KMS-11 (cell line): ENCODE measurements at regions not wholly inside any gene's neighbourhood (a gene's known extent, or its start where the extent isn't known, plus 50 kb on each side); places are given as distances from the start of the nearest gene placed in this dataset.
"Not testable (repeated sequence)": the region's sequence is repeated elsewhere in the genome, so short reads cannot be mapped to it uniquely, and the experiment has no call there.

Source experiments
- H2AFZ ChIP-seq: fragments of 200-600 bp; sonication (generic); 2 replicates; pipeline ENCODE4 v1.6.1; 2016; ENCODE audit warnings: antibody characterized with exemption, mixed run types, low read depth
- H3K27ac ChIP-seq: fragments of 200-600 bp; sonication (generic); 2 replicates; pipeline ENCODE4 v1.6.1; 2016; ENCODE audit warnings: mild to moderate bottlenecking, mixed run types
- H3K27me3 ChIP-seq: fragments of 200-600 bp; sonication (generic); 2 replicates; pipeline ENCODE4 v1.6.1; 2017; ENCODE audit warnings: mild to moderate bottlenecking, low read depth, mixed run types, moderate library complexity; ENCODE audit not compliant: insufficient read depth
- H3K36me3 ChIP-seq: fragments of 200-600 bp; sonication (generic); 2 replicates; pipeline ENCODE4 v1.6.1; 2017; ENCODE audit warnings: mild to moderate bottlenecking, mixed run types; ENCODE audit not compliant: insufficient read depth
- H3K4me1 ChIP-seq: fragments of 200-600 bp; sonication (generic); 2 replicates; pipeline ENCODE4 v1.6.1; 2016; ENCODE audit warnings: mild to moderate bottlenecking, low read depth, mixed run types; ENCODE audit not compliant: poor library complexity, severe bottlenecking
- H3K4me2 ChIP-seq: fragments of 200-600 bp; sonication (generic); 2 replicates; pipeline ENCODE4 v1.7.0; 2016; ENCODE audit warnings: mild to moderate bottlenecking, mixed run types
- H3K4me3 ChIP-seq: fragments of 200-600 bp; sonication (generic); IDR thresholded peaks from 2 replicates; pipeline ENCODE4 v1.6.1; 2017; ENCODE audit warnings: low read depth, low read length, mixed read lengths; ENCODE audit not compliant: insufficient read depth
- H3K79me2 ChIP-seq: fragments of 200-600 bp; sonication (generic); 2 replicates; pipeline ENCODE4 v1.6.1; 2016; ENCODE audit warnings: low read depth, mixed run types; ENCODE audit not compliant: insufficient read depth
- H3K9ac ChIP-seq: fragments of 200-600 bp; sonication (generic); 2 replicates; pipeline ENCODE4 v1.6.1; 2016; ENCODE audit warnings: mild to moderate bottlenecking, mixed run types
- H4K20me1 ChIP-seq: fragments of 200-600 bp; sonication (generic); 2 replicates; pipeline ENCODE4 v1.6.1; 2016; ENCODE audit warnings: mild to moderate bottlenecking, mixed run types; ENCODE audit not compliant: insufficient read depth
- TF ChIP-seq, protein P1 (sequence below): fragments of 200-600 bp; sonication (generic); conservative IDR thresholded peaks from 2 replicates; pipeline ENCODE4 v1.6.1; 2017; ENCODE audit warnings: low read depth, mild to moderate bottlenecking, antibody characterized with exemption, low read length, moderate library complexity, mixed read lengths

DNA sequence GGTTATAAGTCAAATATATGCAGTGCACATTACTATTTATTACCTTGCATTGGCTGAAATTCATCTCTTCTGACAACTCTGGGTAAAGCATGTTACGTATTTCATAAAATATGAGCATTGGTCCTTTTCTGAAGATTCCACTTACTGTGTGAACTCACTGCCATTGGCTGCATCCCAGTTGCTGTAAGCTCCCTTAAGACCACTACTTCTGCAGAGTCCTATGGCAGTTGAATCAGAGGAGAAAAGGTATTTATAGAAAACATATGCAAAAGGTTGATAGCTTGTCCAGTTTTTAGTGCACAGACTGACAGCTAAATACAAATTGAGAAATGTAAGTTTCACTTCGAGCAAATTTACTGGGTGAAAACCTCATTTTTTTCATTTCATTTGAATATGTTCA is 394.6 kb upstream of the ARRDC3 start:
- Histone ChIP-seq H2AFZ (no peak overlapping the region), H3K4me2 (no peak overlapping the region), H3K79me2 (no peaks in the 10 kb centered on the region), H3K4me1 (no peaks in the 10 kb centered on the region), H3K27ac (no peak overlapping the region), H3K36me3 (no peaks in the 10 kb centered on the region), H3K4me3 (no peak overlapping the region), H3K27me3 (no peaks in the 10 kb centered on the region), H4K20me1 (no peaks in the 10 kb centered on the region), H3K9ac (no peak overlapping the region)
- TF ChIP-seq, protein P1, sequence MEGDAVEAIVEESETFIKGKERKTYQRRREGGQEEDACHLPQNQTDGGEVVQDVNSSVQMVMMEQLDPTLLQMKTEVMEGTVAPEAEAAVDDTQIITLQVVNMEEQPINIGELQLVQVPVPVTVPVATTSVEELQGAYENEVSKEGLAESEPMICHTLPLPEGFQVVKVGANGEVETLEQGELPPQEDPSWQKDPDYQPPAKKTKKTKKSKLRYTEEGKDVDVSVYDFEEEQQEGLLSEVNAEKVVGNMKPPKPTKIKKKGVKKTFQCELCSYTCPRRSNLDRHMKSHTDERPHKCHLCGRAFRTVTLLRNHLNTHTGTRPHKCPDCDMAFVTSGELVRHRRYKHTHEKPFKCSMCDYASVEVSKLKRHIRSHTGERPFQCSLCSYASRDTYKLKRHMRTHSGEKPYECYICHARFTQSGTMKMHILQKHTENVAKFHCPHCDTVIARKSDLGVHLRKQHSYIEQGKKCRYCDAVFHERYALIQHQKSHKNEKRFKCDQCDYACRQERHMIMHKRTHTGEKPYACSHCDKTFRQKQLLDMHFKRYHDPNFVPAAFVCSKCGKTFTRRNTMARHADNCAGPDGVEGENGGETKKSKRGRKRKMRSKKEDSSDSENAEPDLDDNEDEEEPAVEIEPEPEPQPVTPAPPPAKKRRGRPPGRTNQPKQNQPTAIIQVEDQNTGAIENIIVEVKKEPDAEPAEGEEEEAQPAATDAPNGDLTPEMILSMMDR: no peak

DNA sequence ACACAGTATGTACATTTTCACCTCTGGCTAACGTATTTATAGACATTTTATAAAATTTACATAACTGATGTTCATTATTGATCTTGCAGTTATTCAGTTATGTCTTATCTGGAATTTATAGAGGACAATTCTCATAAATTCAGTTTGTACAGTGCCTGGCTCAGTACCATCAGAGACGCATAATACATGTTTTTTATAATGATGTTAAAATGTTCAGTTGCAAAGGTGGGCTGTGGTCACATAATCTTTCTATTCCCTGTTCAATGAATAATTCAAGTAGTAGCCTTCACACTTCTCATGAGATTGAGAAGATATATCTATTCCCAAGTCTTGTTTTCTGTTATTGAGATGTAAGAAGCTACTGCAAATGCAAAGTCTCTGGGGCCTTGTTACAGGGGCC is 393.1 kb upstream of the ARRDC3 start:
- TF ChIP-seq, protein P1: no peak
- Histone ChIP-seq H2AFZ (no peak overlapping the region), H3K9ac (no peak overlapping the region), H3K27me3 (no peaks in the 10 kb centered on the region), H3K79me2 (no peaks in the 10 kb centered on the region), H3K27ac (no peak overlapping the region), H4K20me1 (no peaks in the 10 kb centered on the region), H3K4me1 (no peaks in the 10 kb centered on the region), H3K36me3 (no peaks in the 10 kb centered on the region), H3K4me2 (no peak overlapping the region), H3K4me3 (no peak overlapping the region)

DNA sequence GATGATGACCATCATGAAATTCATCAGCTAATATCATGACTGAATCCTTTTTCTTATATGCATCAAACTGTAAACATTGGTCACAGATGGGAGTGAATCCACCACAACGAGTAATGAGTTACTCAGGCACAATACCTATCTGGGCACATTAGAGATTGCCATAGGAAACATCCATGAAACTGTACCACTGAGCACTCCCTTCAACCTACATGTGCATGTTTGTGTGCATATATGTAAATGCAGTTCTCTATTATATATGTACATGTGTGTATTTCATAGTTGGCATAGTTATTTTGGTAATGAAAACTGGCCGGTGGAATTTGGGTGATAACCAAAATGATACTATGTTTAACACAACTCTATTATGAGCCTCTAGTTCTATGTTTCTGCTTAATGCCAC is 387.3 kb upstream of the ARRDC3 start:
- no peak overlapping the region for H3K9ac ChIP-seq
- no peak overlapping the region for H2AFZ ChIP-seq
- H3K27ac ChIP-seq: no peak overlapping the region
- H3K36me3 ChIP-seq: no peaks in the 10 kb centered on the region
- no peak overlapping the region for H3K4me2 ChIP-seq
- no peak overlapping the region for H3K4me3 ChIP-seq
- no peaks in the 10 kb centered on the region for H4K20me1 ChIP-seq
- H3K79me2 ChIP-seq: no peaks in the 10 kb centered on the region
- H3K4me1 ChIP-seq: no peaks in the 10 kb centered on the region
- no peaks in the 10 kb centered on the region for H3K27me3 ChIP-seq
- TF ChIP-seq, protein P1: no peak

DNA sequence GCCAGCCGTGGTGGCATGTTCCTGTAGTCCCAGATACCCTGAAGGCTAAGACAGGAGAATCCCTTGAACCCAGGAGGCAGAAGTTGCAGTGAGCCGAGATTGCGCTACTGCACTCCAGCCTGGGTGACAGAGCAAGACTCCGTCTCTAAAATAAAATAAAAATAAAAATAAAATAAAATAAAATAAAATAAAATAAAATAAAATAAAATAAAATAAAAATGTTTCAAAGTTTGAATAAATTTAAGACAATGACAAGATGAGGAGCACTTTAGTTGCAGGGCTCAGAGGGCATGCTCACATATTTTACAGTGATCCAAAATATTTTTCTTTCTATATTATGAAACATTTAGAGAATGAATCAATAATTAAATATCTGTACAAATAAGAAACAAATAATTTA is 374.3 kb upstream of the ARRDC3 start:
- not testable (repeated sequence) for H3K36me3 ChIP-seq, H3K9ac ChIP-seq, H3K4me3 ChIP-seq, H3K27me3 ChIP-seq, H4K20me1 ChIP-seq, H3K4me2 ChIP-seq, H2AFZ ChIP-seq, H3K27ac ChIP-seq, H3K79me2 ChIP-seq, H3K4me1 ChIP-seq

DNA sequence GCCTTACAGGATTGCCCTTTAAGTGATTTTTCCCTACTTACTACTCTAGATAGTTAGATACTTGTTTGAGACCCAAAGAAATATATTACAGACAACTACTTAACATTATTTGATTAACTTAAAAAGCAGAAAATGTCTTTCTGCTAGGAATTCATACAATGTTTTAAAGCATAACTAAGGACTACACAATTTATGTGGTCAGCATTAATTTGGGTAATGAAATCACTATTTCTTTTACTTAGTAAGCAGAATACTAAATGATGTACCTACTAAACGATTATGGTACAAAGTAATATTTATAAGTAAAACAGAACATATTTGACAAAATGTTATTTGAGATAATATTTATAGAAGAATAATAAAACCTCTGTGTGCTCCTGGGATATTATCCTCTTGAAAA is 371.9 kb upstream of the ARRDC3 start:
- Histone ChIP-seq H4K20me1 (no peaks in the 10 kb centered on the region), H3K36me3 (no peaks in the 10 kb centered on the region), H3K79me2 (no peaks in the 10 kb centered on the region), H3K9ac (no peak overlapping the region), H3K4me3 (no peak overlapping the region), H3K4me2 (no peak overlapping the region), H3K4me1 (no peaks in the 10 kb centered on the region), H2AFZ (no peak overlapping the region), H3K27ac (no peak overlapping the region), H3K27me3 (no peaks in the 10 kb centered on the region)
- TF ChIP-seq, protein P1: no peak

DNA sequence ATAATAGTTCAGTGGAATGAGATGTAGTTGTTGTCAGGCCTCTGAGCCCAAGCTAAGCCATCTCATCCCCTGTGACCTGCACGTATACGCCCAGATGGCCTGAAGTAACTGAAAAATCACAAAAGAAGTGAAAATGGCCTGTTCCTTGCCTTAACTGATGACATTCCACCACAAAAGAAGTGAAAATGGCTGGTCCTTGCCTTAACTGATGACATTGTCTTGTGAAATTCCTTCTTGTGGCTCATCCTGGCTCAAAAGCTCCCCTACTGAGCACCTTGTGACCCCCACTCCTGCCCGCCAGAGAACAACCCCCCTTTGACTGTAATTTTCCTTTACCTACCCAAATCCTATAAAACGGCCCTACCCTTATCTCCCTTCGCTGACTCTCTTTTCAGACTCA is 361.4 kb upstream of the ARRDC3 start:
- H3K4me2 ChIP-seq, H3K9ac ChIP-seq, H3K36me3 ChIP-seq, H3K4me3 ChIP-seq, H2AFZ ChIP-seq, H3K79me2 ChIP-seq, H3K27me3 ChIP-seq, H3K27ac ChIP-seq, H3K4me1 ChIP-seq, H4K20me1 ChIP-seq: not testable (repeated sequence)
